T-helper 1 cell treated with Interleukin-12 subunit alpha and Interleukin-12 subunit beta and Interleukin-4 antibody, amounts not matched to agents 30 ng/mL and 1 ng/mL, for 36 hours (primary cell): ENCODE measurements at regions not wholly inside any gene's neighbourhood (a gene's known extent, or its start where the extent isn't known, plus 50 kb on each side); places are given as distances from the start of the nearest gene placed in this dataset.

Experiments
- intact Hi-C: fragments of 100-400 bp; cut with micrococcal nuclease; formaldehyde crosslinking; loops from one replicate; pipeline ENCODE4 v1.15.1; 2024

DNA sequence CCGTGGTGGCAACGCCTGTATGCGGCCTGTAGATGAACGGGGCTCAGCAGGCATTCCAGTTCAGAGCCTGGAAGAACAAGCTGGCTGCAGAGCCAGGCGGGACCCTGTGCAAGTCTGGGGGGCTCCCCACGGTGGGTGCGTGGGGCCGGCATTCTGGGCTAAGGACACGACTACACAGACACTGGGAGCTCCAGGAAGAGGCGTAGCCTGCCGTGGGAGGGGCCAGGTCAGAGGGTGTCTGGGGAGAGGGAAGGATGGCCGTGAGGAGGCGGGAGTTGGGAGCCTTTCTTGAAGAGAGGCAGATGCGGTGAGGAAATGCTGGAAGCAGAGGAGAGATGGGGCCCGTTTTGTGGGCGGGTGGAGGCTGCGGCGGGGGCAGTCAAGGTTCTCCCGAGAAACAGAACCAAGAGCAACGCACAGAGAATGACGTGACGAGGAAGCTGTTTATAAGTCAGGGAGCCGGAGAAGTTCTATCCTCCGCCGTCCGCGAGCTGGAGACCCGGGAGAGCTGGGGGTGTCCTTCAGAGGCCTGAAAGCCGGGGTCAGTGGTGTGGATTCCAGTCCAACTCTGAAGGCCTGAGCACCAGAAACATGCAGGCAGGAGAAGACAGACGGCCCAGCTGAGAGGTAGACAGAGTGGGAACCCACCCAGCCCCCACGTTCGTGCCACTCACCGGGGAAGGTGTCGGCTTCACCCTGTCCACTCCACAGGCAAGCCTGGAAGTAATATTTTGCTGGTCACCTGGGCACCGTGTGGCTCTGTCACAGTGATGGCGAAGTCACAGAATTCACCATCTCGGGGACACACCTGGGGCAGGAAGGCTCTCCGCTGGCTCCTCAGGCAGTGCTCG, 529.6 kb downstream of the BRD1 start:
- intact Hi-C loops: loop anchor here (10.0 kb wide), 1 partner anchor 63 kb away; no protein-coding TSS in a partner anchor

DNA sequence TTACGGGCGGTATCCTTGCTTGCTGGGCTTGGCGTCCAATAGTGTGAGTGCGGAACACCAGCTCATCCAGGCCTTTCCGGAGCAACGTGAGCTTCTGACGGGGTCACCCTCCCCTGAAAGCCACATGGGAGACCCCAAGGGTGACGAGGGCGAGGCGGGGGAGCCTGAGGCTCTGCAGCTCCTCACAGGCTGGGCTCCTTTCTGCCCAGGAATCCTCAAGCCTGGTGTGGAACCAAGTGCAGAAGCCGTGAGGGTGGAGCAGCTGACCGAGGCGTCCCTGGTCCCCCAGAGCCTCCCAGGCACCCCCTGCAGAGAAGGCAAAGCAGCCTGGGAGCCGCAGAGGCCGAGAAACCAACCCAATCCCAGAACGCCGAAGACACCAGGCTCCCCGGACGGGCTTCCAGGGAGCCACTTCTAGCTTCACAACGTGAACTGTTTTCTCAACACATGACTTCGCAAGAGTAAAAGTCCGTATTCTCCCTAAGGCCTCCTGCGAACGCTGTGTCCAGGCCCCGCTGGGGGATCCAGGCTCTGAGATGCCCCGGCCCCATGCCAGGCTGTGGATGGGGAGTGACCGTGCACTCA, 530.3 kb downstream of the BRD1 start:
- intact Hi-C loops: loop anchor here (10.0 kb wide), 1 partner anchor 63 kb away; no protein-coding TSS in a partner anchor

DNA sequence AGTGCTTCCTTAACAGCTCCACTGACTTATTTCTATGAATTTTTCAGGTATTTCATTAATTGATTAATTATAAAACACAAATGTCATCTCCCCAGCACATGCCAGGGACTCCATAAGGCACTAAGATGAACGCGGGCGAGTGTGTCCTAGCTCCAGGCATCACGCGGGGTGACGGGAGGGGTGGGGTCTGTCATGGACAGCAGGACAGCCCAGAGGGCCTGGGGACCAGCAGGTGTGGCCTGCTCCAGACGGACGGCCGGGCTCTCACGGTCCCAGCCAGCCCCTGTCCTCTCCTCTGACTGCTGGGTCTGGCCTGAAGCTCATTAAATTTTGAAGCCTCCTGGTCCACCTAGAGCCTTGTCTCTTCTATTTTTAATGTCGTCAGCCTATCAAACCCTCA, 531.1 kb downstream of the BRD1 start:
- intact Hi-C loops: loop anchor here (10.0 kb wide), 1 partner anchor 62 kb away; no protein-coding TSS in a partner anchor

DNA sequence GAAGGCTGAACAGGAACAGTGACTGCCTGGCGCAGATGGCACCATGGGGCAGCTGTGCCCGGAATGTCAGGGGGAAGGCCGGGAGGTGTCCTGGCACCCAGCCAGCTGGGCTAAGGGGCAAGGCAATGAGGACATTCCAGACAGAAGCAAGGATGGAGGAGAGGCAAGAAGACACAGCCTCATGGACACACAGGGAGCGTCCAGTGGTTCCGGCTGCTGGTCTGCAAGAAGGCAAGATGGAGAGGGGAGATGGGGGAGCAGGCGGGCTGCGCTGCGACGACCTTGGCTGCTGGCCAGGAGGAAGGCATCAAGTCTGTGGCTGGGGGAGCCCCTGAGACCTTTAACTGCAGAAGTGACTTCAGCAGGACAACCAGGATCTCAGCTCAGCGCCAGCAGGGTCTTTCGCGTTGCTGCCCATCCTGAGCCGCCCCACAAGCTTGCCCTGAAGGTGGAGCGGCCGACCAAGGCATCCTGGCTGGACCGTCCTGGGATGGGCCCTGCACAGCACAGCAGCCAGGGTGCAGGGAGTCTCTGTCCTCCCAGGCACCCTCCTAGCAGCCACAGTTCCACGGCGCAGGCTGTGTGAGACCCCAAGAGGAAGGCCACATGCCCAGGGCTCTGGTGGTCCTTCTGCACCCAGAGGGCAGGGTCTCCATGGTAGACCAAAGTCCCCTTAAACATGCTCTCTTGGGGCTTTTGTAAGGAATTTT, 531.7 kb downstream of the BRD1 start:
- intact Hi-C loops: loop anchor here (10.0 kb wide), 1 partner anchor 61 kb away; no protein-coding TSS in a partner anchor

DNA sequence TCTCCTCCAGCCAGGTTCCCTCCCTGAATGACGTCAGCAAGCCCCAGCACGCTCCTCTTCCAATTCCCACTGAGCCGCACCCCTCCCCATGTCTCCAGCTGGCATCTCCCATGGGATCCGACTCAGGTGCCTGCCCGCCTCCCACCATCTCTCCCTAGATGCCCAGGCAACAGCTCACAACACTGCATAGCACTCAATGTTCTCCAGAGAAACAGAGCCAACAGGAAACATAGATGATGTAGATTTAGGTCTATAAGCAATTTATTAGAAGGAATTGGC, 532.3 kb downstream of the BRD1 start:
- intact Hi-C loops: loop anchor here (10.0 kb wide), 1 partner anchor 61 kb away; no protein-coding TSS in a partner anchor

DNA sequence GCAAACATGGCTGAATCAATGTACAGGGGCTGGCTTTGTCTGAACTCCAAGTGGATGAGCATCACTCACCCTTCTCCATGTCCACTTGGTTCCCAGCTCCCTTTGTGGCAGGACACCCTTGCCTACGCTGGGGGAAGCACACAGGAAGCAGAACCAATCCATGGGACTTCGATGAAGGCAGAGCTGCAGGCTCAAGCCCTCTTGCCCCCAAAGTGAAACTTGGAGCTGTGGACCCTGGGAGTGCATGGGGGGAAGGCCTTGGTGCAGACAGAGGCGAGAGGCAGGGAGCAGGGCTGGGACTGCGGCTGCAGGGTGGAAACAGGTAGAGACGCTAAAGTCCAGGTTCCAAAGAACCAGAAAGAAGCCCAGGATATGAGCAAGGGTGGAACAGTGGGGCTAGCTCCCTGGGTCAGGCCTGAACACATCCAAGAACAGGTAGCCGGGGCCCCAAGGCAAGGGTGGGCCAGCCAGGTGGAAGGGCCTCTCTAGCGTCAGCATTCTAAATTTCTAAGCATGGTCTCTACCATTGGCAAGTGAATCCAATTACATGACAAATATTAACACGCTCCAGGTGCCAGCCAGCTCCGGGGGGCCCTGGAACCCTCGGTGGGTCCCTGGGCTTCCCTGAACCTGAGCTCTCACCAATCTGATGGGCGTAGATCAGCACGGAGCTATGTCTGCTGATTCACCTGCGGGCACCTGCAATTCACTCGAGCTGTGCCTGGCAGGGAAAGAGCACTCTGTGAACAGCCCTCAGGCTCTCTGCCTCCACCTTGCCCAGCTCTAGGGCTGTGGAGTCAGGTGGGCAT, 532.8 kb downstream of the BRD1 start:
- intact Hi-C loops: loop anchor here (10.0 kb wide), 1 partner anchor 60 kb away; no protein-coding TSS in a partner anchor

DNA sequence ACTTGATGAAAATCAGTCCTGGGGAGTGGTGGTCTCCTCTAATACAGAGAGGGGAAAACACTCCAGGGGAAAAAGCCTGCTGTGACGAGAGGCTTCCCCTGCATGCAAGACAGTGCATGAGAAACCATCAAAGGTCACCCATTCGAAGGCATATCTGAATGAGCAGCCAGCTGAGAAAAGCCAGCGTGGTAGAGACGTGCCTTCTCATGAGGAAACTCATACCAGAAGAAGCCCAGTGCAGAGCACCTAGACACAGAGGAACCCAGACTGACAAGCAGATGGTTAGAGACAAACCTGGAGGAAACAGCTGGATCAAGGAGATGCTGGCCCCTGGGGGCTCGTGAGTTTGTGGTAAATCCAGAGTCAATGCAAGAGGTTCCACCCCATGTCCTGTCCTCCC, 534.8 kb downstream of the BRD1 start:
- intact Hi-C loops: loop anchor here (10.0 kb wide), 1 partner anchor 58 kb away; no protein-coding TSS in a partner anchor

DNA sequence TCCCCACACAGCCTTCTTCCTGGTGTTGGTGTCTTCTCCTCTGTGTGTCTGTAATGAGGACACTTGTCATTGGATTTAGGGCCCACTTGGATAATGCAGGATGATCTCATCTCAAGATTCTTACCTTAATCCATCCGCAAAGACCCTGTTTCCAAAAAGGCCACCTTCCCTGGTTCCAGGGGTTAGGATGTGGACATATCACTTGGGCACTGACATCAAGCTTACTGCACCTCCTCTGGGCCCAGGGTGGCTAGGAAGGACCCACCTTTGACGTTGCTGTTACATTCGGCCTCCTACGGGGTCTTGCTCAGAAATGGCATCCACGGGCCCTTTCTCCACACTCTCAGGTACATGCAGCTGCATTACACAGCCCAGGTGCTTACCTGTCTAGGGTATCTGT, 535.9 kb downstream of the BRD1 start:
- intact Hi-C loops: loop anchor here (10.0 kb wide), 1 partner anchor 57 kb away; no protein-coding TSS in a partner anchor

DNA sequence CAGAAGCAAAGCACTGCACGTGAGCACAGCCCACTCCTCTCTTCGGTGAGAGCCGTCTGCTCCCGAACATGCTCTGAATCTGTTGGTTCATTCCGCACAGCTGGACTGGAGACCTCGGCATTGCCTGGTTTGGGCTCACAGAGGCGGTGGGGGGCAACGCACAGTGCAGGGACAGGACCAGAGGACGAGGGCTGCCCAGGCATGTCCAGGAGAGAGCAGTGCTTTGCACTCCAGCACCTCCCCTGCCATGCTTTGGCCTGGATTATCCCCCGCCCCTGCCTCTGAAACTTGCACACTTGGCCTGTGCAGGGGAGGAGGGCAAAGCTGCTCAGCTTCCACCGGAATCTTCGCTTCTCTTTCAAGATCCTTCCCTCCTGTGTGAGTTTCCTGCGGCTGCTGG, 536.5 kb downstream of the BRD1 start:
- intact Hi-C loops: loop anchor here (10.0 kb wide), 1 partner anchor 56 kb away; no protein-coding TSS in a partner anchor

DNA sequence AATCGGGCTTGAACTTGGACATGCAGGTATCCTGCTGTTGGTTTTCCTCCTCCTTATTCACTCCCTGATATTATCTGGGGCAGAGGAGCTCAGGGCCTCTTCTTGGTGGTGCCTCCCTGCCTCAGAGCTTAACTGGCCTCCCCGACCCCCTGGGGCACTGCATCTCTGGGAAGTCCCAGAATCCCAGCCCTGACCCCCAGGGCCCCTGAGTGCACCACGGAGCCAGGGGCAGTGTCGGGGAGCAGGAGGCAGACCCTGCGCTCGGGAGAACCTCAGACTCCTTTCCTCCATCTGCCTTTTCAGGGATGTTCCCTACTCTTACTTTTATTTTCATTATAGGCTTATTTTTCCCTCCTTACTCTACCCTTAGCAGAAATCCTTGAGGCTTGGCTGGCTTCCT, 537.0 kb downstream of the BRD1 start:
- intact Hi-C loops: loop anchor here (10.0 kb wide), 1 partner anchor 56 kb away; no protein-coding TSS in a partner anchor

DNA sequence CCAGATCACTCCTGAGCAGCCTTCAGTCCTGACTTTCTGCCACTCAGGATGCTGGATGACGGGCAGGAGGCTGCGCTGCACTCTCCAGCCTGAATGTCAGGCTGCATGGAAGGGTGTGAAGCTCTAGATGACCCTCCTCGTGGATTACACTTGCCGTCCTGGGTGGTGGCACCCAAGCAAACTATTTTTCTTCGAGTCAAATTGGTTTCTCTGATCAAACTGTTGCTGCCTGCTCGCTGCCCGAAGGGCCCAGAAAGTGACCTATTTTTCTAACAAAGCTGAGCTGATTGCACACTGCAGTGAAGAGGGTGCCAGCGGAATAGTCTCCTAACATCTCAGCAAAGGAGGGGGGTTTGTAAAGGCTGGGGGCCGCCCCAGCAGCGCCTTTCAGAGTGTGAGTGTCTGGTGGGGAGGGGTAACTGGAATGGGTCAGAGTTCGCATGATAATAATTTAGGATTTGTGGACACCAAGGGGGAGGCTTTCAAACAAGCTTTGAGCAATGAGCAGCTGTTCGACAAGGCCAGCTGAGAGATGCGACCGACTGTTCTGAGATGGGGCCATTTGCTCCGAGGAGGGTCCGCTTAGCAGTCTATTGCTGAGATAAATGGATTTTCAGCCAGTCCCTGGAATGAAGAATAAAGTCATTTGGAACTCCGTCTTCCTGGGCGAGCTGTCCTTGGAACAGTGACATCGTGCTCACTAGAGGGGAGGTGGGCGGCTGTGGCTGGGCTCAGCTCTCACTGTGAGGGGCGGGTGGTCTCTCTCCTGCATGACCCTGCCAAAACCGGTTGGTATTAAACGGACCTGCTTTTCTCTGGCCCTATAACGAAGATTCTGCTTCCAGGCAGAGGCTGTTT, 537.6 kb downstream of the BRD1 start:
- intact Hi-C loops: loop anchor here (10.0 kb wide), 1 partner anchor 55 kb away; no protein-coding TSS in a partner anchor

DNA sequence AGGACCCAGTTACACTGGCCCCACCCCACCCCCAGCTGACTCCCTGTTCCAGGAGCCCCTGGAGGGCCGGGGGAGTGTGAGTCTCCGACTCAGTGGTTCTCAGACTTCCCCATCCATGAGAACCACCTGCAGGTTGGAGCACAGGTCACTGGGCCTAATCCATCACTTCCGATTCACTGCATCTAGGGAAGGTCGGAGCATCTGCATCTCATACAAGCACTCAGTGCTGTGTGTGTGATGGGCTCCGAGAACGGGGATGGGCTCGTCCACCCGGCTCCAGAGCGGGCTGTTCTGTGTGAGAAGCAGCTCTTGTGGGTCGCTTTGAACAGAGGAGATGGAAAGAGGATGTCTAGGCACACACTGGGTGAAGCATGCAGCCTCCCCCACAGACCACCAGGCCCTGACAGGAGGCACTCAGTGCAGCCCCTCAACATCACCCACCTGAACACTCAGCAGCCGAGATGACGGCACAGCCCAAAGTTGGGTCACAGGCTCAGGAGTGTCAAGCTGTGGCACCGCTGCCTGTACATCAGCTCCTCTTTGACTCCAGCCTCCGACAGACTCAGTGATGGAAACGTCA, 541.4 kb downstream of the BRD1 start:
- intact Hi-C loops: no loop called here

DNA sequence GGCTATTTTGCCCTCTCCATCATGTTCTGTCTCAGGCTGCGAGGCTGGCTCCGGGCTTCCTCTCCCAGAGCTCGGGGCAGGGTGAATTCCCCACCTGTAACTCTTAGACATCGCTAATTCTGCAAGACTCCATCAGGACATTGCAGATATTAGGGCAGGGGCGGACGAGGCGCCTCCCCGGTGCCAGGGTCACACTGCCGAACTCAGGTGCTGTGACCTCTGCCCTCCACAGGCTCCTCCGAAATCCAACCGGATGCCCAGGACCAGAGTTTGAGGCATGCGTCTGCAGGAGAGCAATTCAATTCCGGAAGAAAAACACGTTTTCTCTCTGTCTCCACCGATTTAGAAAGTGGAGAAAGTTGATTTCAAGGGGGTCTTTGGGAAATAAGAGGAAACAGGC, 542.7 kb downstream of the BRD1 start:
- intact Hi-C loops: no loop called here

DNA sequence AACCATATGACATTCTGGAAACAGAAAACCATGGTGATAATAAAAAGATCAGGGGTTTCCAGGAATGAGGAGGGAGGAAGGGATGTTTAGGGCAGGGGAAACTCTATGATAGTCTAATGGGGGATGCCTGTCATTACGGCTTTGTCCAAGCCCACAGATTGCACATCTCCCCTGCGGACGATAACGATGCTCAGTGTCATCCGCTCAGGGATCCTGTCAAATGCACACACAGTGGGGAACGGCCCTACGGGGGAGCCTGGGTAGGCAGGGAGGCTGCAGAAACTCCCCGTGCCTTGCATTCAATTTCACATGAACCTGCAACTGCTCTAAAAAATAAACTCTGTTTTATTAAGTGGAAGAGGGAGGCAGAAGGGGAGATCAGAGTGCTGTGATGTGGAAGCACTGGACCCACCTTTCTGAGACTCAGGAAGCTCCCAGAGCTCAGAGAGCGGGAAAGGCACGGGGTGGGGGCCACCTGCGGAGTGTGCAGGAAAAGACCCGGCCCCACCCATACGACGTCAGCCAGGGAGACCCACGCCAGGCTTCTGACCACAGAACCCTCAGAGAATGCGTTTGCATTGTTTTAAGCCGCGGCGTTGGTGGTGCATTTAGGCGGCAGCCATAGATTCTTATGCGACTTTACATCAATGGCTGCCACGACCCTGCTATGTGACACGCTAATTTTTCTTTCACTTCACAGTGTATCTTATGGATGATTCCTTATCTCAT, 543.5 kb downstream of the BRD1 start:
- intact Hi-C loops: no loop called here

DNA sequence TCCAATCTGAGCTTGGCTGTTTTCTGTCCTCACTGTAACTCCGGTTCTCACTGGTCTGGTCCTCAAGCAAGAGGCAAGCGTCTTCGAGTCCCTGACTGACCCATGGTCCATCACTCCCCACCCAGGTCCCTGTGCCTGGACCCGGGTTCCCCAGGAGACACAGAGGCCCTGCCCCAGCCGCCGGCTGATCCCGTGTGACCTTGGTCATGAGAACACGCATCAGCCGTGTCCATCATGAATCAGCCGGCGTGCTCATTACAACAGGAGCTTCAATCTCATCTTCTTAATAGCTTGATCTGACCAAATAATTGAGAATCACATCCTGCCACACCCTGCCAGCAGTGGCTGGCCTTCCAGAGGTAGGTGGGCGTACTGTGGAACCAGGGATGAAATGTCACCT, 545.1 kb downstream of the BRD1 start:
- intact Hi-C loops: no loop called here

DNA sequence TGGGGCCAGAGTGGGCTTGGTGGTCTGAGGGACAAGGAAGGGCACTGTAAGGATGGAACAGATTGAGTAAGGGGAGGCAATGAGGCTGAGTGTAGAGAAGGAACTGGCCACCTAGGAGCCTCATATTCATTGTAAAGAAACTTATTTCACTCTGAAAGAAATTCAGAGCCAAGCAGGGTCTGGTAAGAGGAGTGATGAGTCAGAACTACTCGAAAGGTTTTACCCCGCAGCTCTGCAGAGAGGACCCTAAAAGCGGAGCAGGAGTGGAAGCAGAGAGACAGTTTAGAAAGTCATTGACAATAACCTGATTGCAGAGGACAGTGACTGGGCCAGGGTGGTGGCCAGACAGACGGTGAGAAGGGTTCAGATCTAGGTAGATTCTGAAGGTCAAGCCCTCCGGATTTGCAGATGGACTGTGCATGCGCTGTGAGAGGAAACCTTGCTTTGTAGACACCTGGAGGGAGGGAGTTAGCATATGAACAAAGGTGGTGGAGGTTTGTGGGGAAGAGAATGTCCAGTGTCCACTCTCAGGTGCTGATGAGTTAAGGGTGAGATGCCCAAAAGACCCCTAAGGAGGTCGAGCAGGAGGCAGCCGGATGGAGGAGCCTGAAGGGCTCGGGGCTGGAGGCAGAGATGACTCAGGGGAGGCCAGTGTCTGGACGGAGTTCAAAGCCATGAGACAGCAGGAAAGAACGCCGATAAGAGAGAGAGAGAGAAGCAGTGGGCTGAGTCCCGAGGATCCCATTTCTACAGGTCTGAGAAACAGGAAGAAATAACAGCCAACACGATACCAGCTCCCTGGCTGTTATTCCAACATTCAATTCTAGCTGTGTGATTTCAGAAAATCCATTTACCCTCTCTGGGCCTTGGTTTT, 546.0 kb downstream of the BRD1 start:
- intact Hi-C loops: no loop called here

DNA sequence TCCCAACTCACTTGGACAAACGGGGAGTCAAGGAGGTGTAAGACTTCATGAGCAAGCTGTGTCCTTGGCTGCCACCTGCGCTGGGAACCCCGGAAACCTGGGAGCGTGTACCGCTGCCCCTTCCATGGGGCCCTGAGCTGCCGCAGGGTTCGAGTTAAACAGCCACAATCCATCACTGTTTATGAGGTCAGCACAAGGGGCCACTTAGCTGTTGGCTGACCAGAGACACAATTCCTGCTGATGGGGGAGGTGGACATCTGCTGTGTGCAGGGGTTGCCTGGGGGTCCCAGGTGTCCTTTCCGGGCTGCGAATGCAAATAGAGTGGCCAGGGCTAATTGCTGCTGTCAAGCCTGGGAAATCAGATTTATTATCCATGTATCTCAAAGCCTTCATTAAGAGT, 549.3 kb downstream of the BRD1 start:
- intact Hi-C loops: no loop called here

DNA sequence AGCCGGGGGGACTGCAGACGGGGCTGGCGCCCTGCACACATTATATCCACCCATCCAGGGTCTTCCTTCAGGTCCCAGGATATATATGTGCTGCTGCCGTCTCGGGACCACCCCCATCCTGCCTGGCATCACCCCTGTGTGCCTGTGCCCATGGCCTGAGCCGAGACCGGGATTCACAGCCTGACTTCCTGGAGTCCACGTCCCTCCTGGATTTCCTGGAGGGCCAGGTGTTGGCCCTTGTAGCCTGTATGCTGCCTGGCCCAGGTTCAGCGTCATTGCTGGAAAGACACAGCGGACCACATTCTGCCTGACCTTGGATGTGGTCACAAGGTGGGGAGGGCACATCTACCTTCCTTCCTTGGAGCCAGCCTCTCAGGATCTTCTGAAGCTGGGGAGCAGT, 551.1 kb downstream of the BRD1 start:
- intact Hi-C loops: no loop called here
